CD4-positive, alpha-beta T cell treated with Interleukin-17A for 4 hours (primary cell): ENCODE measurements at regions not wholly inside any gene's neighbourhood (a gene's known extent, or its start where the extent isn't known, plus 50 kb on each side); places are given as distances from the start of the nearest gene placed in this dataset.
"Not testable (repeated sequence)": the region's sequence is repeated elsewhere in the genome, so short reads cannot be mapped to it uniquely, and the experiment has no call there.

Experiments
- DNase-seq: peaks from one replicate; pipeline ENCODE4 v3.0.0-alpha.2; 2020; ENCODE audit warnings: mixed read lengths

- no peak for DNase-seq
Observed at GRCh38 chr1:117708323-117709248, 102.7 kb downstream of the TENT5C start.

- no peak for DNase-seq
Observed at GRCh38 chr1:117709249-117709691, 103.4 kb downstream of the TENT5C start.

GRCh38 chr1:117710710-117711109 lies 104.9 kb downstream of the TENT5C start:
- no peak for DNase-seq

- no peak for DNase-seq
Observed at GRCh38 chr1:117712621-117713020, 106.8 kb downstream of the TENT5C start.

- DNase-seq, result no peak
Observed at GRCh38 chr1:117714546-117714945, 108.7 kb downstream of the TENT5C start.

GRCh38 chr1:117716030-117716429 lies 110.2 kb downstream of the TENT5C start:
- DNase-seq, result not testable (repeated sequence)

GRCh38 chr1:117717980-117718379 lies 112.1 kb downstream of the TENT5C start:
- DNase-seq, result not testable (repeated sequence)

- not testable (repeated sequence) for DNase-seq
Observed at GRCh38 chr1:117718596-117718995, 112.7 kb downstream of the TENT5C start.

- peak; percentile 7 for DNase-seq
Observed at GRCh38 chr1:117719004-117719403, 113.2 kb downstream of the TENT5C start.

- DNase-seq, result no peak
Observed at GRCh38 chr1:117732065-117732797, 126.4 kb downstream of the TENT5C start.

GRCh38 chr1:117732956-117733355 lies 127.1 kb downstream of the TENT5C start:
- no peak for DNase-seq

- no peak for DNase-seq
Observed at GRCh38 chr1:117734403-117734802, 128.6 kb downstream of the TENT5C start.

- peak; percentile 52 for DNase-seq
Observed at GRCh38 chr1:117735045-117735992, 129.5 kb downstream of the TENT5C start.

GRCh38 chr1:117739504-117739903 lies 133.7 kb downstream of the TENT5C start:
- no peak for DNase-seq

GRCh38 chr1:117740496-117740895 lies 134.6 kb downstream of the TENT5C start:
- DNase-seq, result no peak

- not testable (repeated sequence) for DNase-seq
Observed at GRCh38 chr1:117746565-117746964, 140.7 kb downstream of the TENT5C start.

GRCh38 chr1:117747605-117748004 lies 141.8 kb downstream of the TENT5C start:
- no peak for DNase-seq

- DNase-seq, result no peak
Observed at GRCh38 chr1:117751321-117751720, 145.5 kb downstream of the TENT5C start.

- no peak for DNase-seq
Observed at GRCh38 chr1:117752661-117753060, 146.8 kb downstream of the TENT5C start.

GRCh38 chr1:117753232-117753631 lies 147.4 kb downstream of the TENT5C start:
- no peak for DNase-seq

GRCh38 chr1:117753652-117754051 lies 147.8 kb downstream of the TENT5C start:
- DNase-seq, result no peak
